GM23248 (cell line): ENCODE measurements at regions not wholly inside any gene's neighbourhood (a gene's known extent, or its start where the extent isn't known, plus 50 kb on each side); places are given as distances from the start of the nearest gene placed in this dataset.

Experiments used
- DNase-seq: peaks from one replicate; pipeline ENCODE4 v3.0.0-alpha.2; 2015
- H2AFZ ChIP-seq: fragments of 200-600 bp; sonication (generic); 2 replicates; pipeline ENCODE4 v1.6.1; 2016; ENCODE audit warnings: antibody characterized with exemption
- H3F3A ChIP-seq: fragments of 200-600 bp; sonication (generic); 2 replicates; pipeline ENCODE4 v1.6.1; 2016; ENCODE audit warnings: mild to moderate bottlenecking, antibody characterized with exemption, mixed run types; ENCODE audit not compliant: insufficient read depth
- H3K27ac ChIP-seq: fragments of 200-600 bp; sonication (generic); 2 replicates; pipeline ENCODE4 v1.5.1; 2016; ENCODE audit warnings: mild to moderate bottlenecking
- H3K27me3 ChIP-seq: fragments of 200-600 bp; sonication (generic); replicated peaks from 2 replicates; pipeline ENCODE4 v1.6.1; 2016; ENCODE audit warnings: mild to moderate bottlenecking; ENCODE audit not compliant: insufficient read depth
- H3K36me3 ChIP-seq: fragments of 200-600 bp; sonication (generic); 2 replicates; pipeline ENCODE4 v1.6.1; 2016; ENCODE audit warnings: low read depth, mild to moderate bottlenecking
- H3K4me1 ChIP-seq: fragments of 200-600 bp; sonication (generic); 2 replicates; pipeline ENCODE4 v1.6.1; 2016; ENCODE audit warnings: mild to moderate bottlenecking; ENCODE audit not compliant: insufficient read depth
- H3K4me2 ChIP-seq: fragments of 200-600 bp; sonication (generic); one replicate; pipeline ENCODE4 v1.6.1; 2016; ENCODE audit warnings: mild to moderate bottlenecking; ENCODE audit not compliant: unreplicated experiment
- H3K4me3 ChIP-seq: fragments of 200-600 bp; sonication (generic); 2 replicates; pipeline ENCODE4 v1.5.1; 2016; ENCODE audit warnings: mild to moderate bottlenecking
- H3K79me2 ChIP-seq: fragments of 200-600 bp; sonication (generic); 2 replicates; pipeline ENCODE4 v1.6.1; 2016; ENCODE audit warnings: mild to moderate bottlenecking; ENCODE audit not compliant: insufficient read depth
- H3K9ac ChIP-seq: fragments of 200-600 bp; sonication (generic); 2 replicates; pipeline ENCODE4 v1.6.1; 2016; ENCODE audit warnings: mild to moderate bottlenecking
- H3K9me2 ChIP-seq: fragments of 200-600 bp; sonication (generic); 2 replicates; pipeline ENCODE4 v1.6.1; 2016; ENCODE audit warnings: mixed run types, mild to moderate bottlenecking, moderate library complexity; ENCODE audit not compliant: insufficient read depth
- H3K9me3 ChIP-seq: fragments of 200-600 bp; sonication (generic); one replicate; pipeline ENCODE4 v1.6.1; 2017; ENCODE audit warnings: low read depth
- H4K20me1 ChIP-seq: fragments of 200-600 bp; sonication (generic); 2 replicates; pipeline ENCODE4 v1.6.0; 2016; ENCODE audit not compliant: insufficient read depth
- EZH2 ChIP-seq: fragments of 200-600 bp; sonication (generic); IDR thresholded peaks from 2 replicates; pipeline ENCODE4 v1.6.1; 2018; ENCODE audit warnings: antibody characterized with exemption, mild to moderate bottlenecking; ENCODE audit not compliant: insufficient read depth, poor library complexity, severe bottlenecking
- EZH2phosphoT487 ChIP-seq: fragments of 200-600 bp; sonication (generic); IDR thresholded peaks from 2 replicates; pipeline ENCODE4 v1.6.1; 2018; ENCODE audit warnings: antibody characterized with exemption, moderate library complexity, mild to moderate bottlenecking, low read depth; ENCODE audit not compliant: insufficient read depth
- WGBS, 2 experiments: methylation state at CpG; one replicate each; pipeline ENCODE4 v1.1.6; 2015 to 2017; ENCODE audit warnings: low lambda C conversion rate in 2 of 2, low coverage in 1 of 2; ENCODE audit errors: missing lambda C conversion rate in 2 of 2; 5-methylcytosine and 5-hydroxymethylcytosine counted together
- in situ Hi-C: fragments of 300-500 bp; cut with MboI; formaldehyde crosslinking; loops from 2 replicates; pipeline ENCODE4 v1.15.0; 2020

- TF ChIP-seq EZH2 (no peak), EZH2phosphoT487 (no peak)
- Histone ChIP-seq H2AFZ (no peak overlapping the region), H3K79me2 (no peaks in the 10 kb centered on the region), H3K9me3 (peaks cover 3% of the 10 kb centered on the region), H3F3A (no peaks in the 10 kb centered on the region), H3K27me3 (no peaks in the 10 kb centered on the region), H3K4me2 (no peak overlapping the region), H3K9ac (no peak overlapping the region), H3K4me1 (no peaks in the 10 kb centered on the region), H3K27ac (no peak overlapping the region), H4K20me1 (no peaks in the 10 kb centered on the region), H3K4me3 (no peak overlapping the region), H3K9me2 (no peaks in the 10 kb centered on the region), H3K36me3 (no peaks in the 10 kb centered on the region)
- WGBS, 2 experiments = 67 to 72% methylated on average over 1 of the region's 1 CpG
- DNase-seq = no peak
- in situ Hi-C loops = no loop called here
Measured at GRCh38 chr5:125882061-125882460, 541.1 kb upstream of the GRAMD2B start.

DNA sequence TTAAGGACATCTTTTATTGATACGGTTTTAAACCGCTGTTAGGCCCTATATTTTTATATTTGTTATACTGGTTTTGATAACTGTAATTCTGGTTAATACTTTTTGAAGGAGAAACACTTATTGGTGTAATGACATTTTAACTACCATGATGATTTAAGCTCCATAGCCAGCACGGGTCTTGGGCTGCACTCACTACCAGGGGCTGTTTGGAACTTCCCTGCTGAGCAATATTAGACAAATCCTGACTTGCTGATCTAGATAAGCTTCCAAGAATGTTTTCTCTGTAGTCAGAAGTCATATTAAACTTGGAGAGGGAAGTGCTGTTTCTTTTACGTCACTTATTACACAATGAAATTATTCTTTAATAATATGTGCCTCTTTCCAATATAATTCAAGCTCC, 540.0 kb upstream of the GRAMD2B start:
- Histone ChIP-seq H3K4me2 (no peak overlapping the region), H3K79me2 (no peaks in the 10 kb centered on the region), H3K27me3 (no peaks in the 10 kb centered on the region), H3F3A (no peaks in the 10 kb centered on the region), H3K9ac (no peak overlapping the region), H3K4me1 (no peaks in the 10 kb centered on the region), H3K4me3 (no peak overlapping the region), H3K9me2 (no peaks in the 10 kb centered on the region), H4K20me1 (no peaks in the 10 kb centered on the region), H3K36me3 (no peaks in the 10 kb centered on the region), H3K27ac (no peak overlapping the region), H3K9me3 (peaks cover 3% of the 10 kb centered on the region), H2AFZ (no peak overlapping the region)
- WGBS, 2 experiments = 53 to 54% methylated on average over 4 of the region's 4 CpGs
- in situ Hi-C loops = no loop called here
- DNase-seq = no peak
- TF ChIP-seq EZH2 = no peak
- TF ChIP-seq EZH2phosphoT487 = no peak

- Histone ChIP-seq H3K9ac (no peak overlapping the region), H3K4me1 (no peaks in the 10 kb centered on the region), H2AFZ (no peak overlapping the region), H3K9me3 (peaks cover 3% of the 10 kb centered on the region), H3K79me2 (no peaks in the 10 kb centered on the region), H3K27ac (no peak overlapping the region), H3K4me2 (no peak overlapping the region), H3F3A (no peaks in the 10 kb centered on the region), H3K27me3 (no peaks in the 10 kb centered on the region), H3K9me2 (no peaks in the 10 kb centered on the region), H3K4me3 (no peak overlapping the region), H3K36me3 (no peaks in the 10 kb centered on the region), H4K20me1 (no peaks in the 10 kb centered on the region)
- in situ Hi-C loops = no loop called here
- no peak for TF ChIP-seq EZH2phosphoT487
- no peak for TF ChIP-seq EZH2
- DNase-seq = no peak
Measured at GRCh38 chr5:125888358-125888757, 534.9 kb upstream of the GRAMD2B start.

DNA sequence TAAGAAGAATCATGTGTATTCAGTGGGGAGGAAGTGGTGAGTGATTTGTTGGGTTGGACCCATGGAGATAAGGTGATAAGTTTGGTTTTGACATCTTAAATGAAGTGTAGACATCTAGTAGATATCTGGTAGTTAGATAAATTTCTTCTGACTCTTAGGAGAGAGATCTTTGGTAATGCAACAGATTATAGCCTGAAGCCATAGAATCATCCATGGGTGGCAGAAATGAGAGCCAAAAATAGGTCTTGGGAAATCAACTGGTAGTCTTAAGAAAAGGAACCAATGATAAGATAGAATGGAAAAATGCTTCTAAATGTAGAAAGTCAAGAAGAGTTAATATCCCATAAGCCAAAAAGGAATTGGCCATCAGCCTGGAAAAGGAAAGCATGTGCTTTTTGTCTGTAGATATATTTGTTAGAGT, 532.7 kb upstream of the GRAMD2B start:
- no peaks in the 10 kb centered on the region for H3K4me1 ChIP-seq
- TF ChIP-seq EZH2 (no peak), EZH2phosphoT487 (no peak)

DNA sequence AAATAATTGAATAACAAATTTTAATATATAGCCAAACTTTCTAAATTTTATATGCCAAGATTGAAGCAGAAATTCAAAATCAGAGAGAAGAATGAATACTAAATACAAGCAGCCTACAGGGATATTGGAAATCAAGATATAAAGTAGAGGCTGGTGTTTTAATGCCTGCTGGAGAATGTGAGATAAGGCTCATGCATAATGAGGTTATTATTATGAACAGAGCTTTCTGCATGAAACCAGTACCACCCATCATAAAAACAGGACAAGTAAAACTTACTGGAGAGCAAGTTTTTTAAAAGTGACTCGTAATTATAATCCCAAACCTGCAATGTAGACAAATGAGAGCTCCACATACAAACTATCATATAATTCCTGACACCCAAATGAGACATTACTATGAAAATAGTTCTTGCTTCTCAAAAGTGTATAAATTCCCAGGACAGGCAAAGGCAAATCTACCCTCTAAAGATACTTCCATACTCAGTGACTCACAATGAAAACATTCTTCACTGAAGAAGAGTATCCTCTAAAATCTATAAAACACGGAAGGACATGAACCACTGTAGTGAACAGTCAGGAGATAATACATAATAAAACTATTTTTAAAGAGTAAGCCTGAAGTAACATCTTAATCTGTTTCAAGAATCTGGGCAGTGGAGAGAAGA, 532.0 kb upstream of the GRAMD2B start:
- Histone ChIP-seq H3K4me3 (no peak overlapping the region), H3K4me2 (no peak overlapping the region), H2AFZ (no peak overlapping the region), H3K9me3 (no peaks in the 10 kb centered on the region), H3K79me2 (no peaks in the 10 kb centered on the region), H3K4me1 (no peaks in the 10 kb centered on the region), H3K36me3 (no peaks in the 10 kb centered on the region), H3K9me2 (no peaks in the 10 kb centered on the region), H3K27ac (no peak overlapping the region), H3F3A (no peaks in the 10 kb centered on the region), H3K27me3 (no peaks in the 10 kb centered on the region), H4K20me1 (no peaks in the 10 kb centered on the region), H3K9ac (no peak overlapping the region)
- in situ Hi-C loops = no loop called here
- no peak for DNase-seq
- 36 to 42% methylated on average over 2 of the region's 2 CpGs for WGBS, 2 experiments
- no peak for TF ChIP-seq EZH2phosphoT487
- no peak for TF ChIP-seq EZH2

More for the DNA sequence above, 532.7 kb upstream of the GRAMD2B start:
- Histone ChIP-seq H3F3A (no peaks in the 10 kb centered on the region), H3K79me2 (no peaks in the 10 kb centered on the region), H2AFZ (no peak overlapping the region), H3K27me3 (no peaks in the 10 kb centered on the region), H3K9ac (no peak overlapping the region), H3K4me2 (no peak overlapping the region), H3K9me3 (no peaks in the 10 kb centered on the region), H3K9me2 (no peaks in the 10 kb centered on the region), H3K36me3 (no peaks in the 10 kb centered on the region), H3K27ac (no peak overlapping the region), H4K20me1 (no peaks in the 10 kb centered on the region), H3K4me3 (no peak overlapping the region)
- in situ Hi-C loops = no loop called here
- DNase-seq = no peak
